ENCODE measurements at regions not wholly inside any gene's neighbourhood (a gene's known extent, or its start where the extent isn't known, plus 50 kb on each side); places are given as distances from the start of the nearest gene placed in this dataset.

DNA sequence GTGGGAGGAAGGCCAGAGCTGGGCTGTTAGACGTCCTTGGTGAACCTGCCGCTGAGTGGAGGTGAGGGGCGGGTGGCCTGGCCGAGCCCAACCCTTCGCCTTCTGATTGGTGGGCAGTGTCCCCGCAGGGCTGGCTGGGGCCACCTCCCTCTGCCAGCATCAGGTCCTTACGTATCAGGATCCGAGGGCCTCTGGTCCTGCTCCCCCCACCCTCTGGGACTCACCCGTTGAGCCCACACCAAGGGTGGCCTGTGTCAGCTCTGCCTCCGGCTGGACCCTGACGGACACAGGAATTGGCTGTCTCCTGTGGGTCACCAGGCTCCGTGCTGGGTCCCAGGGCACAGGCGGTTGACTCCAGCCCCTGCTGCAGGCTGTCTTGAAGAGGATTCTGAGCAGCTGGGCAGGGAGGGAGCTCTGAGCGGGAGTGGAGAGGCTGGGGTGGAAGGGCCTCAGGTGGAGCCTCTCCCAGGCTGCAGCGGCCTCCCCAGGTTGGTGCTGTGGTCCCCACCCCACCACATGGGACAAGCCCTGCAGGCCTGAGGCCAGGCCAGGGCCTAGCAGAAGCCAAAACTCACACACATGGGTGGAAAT, 58.4 kb upstream of the NKX1-1 start:
- intact Hi-C loops (cut with DNase I; ENCODE audit: low total_unique reads): no loop called here

DNA sequence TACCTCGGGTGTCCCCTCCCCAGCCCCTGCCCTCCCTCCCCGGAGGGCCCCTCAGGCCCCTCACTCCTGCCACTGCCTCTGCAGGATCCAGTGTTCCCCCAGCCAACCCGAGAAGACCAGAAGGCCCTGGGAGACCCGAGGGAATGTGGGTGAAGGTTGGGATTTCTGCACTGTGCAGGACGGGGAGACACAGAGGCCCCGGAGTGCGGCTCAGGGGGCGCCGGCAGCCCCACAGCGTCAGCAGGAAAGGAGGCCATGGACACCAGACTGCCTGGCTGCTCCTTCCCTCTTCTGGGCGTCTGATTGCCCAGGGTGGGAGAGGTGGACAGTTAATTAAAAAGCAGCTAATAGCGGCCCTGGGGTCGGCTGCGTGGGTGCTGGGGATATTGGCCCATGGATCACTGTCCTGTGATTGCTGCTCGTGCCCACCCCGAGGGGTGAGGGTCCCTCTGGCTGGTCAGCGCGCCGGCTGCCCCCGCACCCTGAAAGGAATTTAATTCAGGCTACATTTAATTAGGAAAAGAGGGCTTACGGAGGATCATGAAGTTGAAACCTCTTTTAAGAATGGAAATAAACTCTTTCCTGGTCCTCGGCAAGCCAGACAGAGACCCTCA, 57.8 kb upstream of the NKX1-1 start:
- H3K27me3 ChIP-seq (replicated peaks in 1 of 7): peaks cover 0 to 76% (median 47%) of the 10 kb centered on the region in 7 donors
- H3K9me3 ChIP-seq: peaks cover 0 to 9% (median 0%) of the 10 kb centered on the region in 8 donors
- no peak for DNase-seq
- H3K27ac ChIP-seq: no peak overlapping the region
- TF ChIP-seq POLR2A (IDR thresholded peaks at IDR 0.05): no peak
- no peak for TF ChIP-seq POLR2AphosphoS5 (IDR thresholded peaks at IDR 0.05)
- TF ChIP-seq, protein P1, sequence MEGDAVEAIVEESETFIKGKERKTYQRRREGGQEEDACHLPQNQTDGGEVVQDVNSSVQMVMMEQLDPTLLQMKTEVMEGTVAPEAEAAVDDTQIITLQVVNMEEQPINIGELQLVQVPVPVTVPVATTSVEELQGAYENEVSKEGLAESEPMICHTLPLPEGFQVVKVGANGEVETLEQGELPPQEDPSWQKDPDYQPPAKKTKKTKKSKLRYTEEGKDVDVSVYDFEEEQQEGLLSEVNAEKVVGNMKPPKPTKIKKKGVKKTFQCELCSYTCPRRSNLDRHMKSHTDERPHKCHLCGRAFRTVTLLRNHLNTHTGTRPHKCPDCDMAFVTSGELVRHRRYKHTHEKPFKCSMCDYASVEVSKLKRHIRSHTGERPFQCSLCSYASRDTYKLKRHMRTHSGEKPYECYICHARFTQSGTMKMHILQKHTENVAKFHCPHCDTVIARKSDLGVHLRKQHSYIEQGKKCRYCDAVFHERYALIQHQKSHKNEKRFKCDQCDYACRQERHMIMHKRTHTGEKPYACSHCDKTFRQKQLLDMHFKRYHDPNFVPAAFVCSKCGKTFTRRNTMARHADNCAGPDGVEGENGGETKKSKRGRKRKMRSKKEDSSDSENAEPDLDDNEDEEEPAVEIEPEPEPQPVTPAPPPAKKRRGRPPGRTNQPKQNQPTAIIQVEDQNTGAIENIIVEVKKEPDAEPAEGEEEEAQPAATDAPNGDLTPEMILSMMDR (IDR thresholded peaks at IDR 0.05 in 8 of 11, conservative IDR thresholded peaks at IDR 0.05 in 3 of 11): no peak
- H3K4me3 ChIP-seq: no peak overlapping the region
- H3K4me1 ChIP-seq: no peaks in the 10 kb centered on the region
- no peaks in the 10 kb centered on the region for H3K36me3 ChIP-seq
- intact Hi-C loops (cut with DNase I; ENCODE audit: low total_unique reads): no loop called here
- 76 to 89% (median 81%) methylated on average over 20 to 22 of the region's 22 CpGs for WGBS, 5 donors

More for the DNA sequence above, 58.4 kb upstream of the NKX1-1 start:
- no peak overlapping the region for H3K27ac ChIP-seq
- peaks cover 0 to 9% (median 0%) of the 10 kb centered on the region in 8 donors for H3K9me3 ChIP-seq
- 75 to 92% (median 80%) methylated on average over 6 to 15 of the region's 15 CpGs for WGBS, 5 donors
- no peak overlapping the region for H3K4me3 ChIP-seq
- H3K4me1 ChIP-seq: no peaks in the 10 kb centered on the region
- no peaks in the 10 kb centered on the region for H3K36me3 ChIP-seq
- H3K27me3 ChIP-seq (replicated peaks in 1 of 7): peaks cover 0 to 76% (median 41%) of the 10 kb centered on the region in 7 donors
- TF ChIP-seq, protein P1 (IDR thresholded peaks at IDR 0.05 in 8 of 11, conservative IDR thresholded peaks at IDR 0.05 in 3 of 11): no peak
- TF ChIP-seq POLR2AphosphoS5 (IDR thresholded peaks at IDR 0.05) (no peak), POLR2A (IDR thresholded peaks at IDR 0.05) (no peak)
- peak; percentile 54 for DNase-seq

DNA sequence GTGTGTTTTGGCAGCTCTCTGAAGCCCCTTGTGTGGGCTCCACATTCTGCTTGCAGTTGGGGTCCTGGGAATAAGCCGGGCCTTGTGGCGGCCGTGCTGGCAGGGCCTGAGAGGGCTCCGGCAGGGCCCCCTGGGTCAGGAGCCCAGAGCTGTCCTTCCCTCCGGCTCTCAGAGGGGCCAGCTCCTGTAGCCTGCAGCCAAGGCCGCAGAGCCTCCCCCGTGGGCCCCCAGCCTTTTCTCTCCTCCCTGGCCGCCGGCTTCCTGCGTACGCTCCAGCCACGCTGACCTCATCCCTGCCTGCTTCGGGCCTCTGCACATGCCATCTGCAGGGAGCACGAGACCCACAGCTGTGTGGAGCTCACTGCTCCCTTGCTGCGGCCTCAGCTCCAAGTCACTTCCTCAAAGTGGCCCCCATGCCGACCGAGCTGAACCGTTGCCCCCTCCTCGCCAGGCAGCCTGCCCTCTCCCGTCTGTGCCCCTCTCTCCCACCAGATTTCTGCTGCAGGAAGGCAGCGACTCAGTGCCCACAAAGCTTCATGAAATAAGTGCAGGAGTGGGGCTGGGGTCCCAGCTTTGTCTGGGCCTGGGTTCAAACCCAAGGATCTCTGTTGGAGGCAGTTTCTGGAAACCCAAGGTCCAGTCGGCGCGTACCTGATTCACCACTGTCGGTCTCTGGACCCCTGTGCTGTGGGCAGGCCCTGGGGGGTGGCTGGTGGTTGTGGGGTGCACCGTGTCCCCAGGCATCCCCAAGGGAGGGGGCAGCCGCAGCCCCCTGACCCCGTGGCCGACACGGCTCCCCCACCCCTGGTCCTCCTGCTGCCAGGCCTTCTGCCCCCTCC, 57.1 kb upstream of the NKX1-1 start:
- no peak for TF ChIP-seq POLR2A (IDR thresholded peaks at IDR 0.05)
- no peak for TF ChIP-seq POLR2AphosphoS5 (IDR thresholded peaks at IDR 0.05)
- TF ChIP-seq, protein P1 (IDR thresholded peaks at IDR 0.05 in 8 of 11, conservative IDR thresholded peaks at IDR 0.05 in 3 of 11): no peak
- Histone ChIP-seq H3K9me3 (peaks cover 0 to 2% (median 0%) of the 10 kb centered on the region in 8 donors), H3K36me3 (no peaks in the 10 kb centered on the region), H3K27me3 (replicated peaks in 1 of 7) (peaks cover 0 to 82% (median 52%) of the 10 kb centered on the region in 7 donors), H3K27ac (no peak overlapping the region), H3K4me3 (no peak overlapping the region), H3K4me1 (no peaks in the 10 kb centered on the region)
- 37 to 44% (median 39%) methylated on average over 21 to 30 of the region's 30 CpGs for WGBS, 5 donors
- intact Hi-C loops (cut with DNase I; ENCODE audit: low total_unique reads): no loop called here
- peak; percentile 59 for DNase-seq

DNA sequence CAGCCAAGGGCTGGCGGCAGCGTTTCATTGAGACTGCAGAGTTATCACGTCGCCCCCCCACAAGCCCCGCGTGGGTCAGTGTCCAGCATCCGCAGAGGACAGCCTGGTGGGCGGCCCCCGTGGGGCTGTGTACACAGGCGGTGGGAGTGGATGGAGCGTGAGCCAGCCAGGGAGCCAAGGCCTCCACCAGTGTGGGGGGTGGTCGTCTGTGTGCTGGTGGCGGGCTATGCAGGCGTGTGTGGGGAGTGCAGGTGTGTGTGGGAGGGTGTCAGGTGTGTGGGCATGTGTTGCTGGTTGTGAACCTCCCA, 56.5 kb upstream of the NKX1-1 start:
- H3K27ac ChIP-seq: no peak overlapping the region
- peaks cover 0 to 84% (median 52%) of the 10 kb centered on the region in 7 donors for H3K27me3 ChIP-seq (replicated peaks in 1 of 7)
- no peaks in the 10 kb centered on the region for H3K36me3 ChIP-seq
- WGBS, 5 donors: 69 to 85% (median 81%) methylated on average over 14 of the region's 14 CpGs
- peak; percentile 67 for DNase-seq
- TF ChIP-seq POLR2A (IDR thresholded peaks at IDR 0.05) (no peak), POLR2AphosphoS5 (IDR thresholded peaks at IDR 0.05) (no peak)
- TF ChIP-seq, protein P1 (IDR thresholded peaks at IDR 0.05 in 8 of 11, conservative IDR thresholded peaks at IDR 0.05 in 3 of 11): no peak
- peaks cover 0 to under 1% (median 0%) of the 10 kb centered on the region in 8 donors for H3K9me3 ChIP-seq
- no peak overlapping the region for H3K4me3 ChIP-seq
- no peaks in the 10 kb centered on the region for H3K4me1 ChIP-seq
- intact Hi-C loops (cut with DNase I; ENCODE audit: low total_unique reads): no loop called here
